ENCODE measurements at regions not wholly inside any gene's neighbourhood (a gene's known extent, or its start where the extent isn't known, plus 50 kb on each side); places are given as distances from the start of the nearest gene placed in this dataset.

GRCh38 chr1:56115701-56116100 lies 463.7 kb downstream of the PLPP3 start:
- Histone ChIP-seq H3K36me3 (ENCODE audit: low read depth, missing control alignments) (no peaks in the 10 kb centered on the region), H3K9me3 (no peaks in the 10 kb centered on the region), H3K27me3 (no peaks in the 10 kb centered on the region), H3K4me3 (no peak overlapping the region), H3K4me1 (no peaks in the 10 kb centered on the region), H3K27ac (no peak overlapping the region)
- DNase-seq: peak; percentile 60
- intact Hi-C loops (cut with DNase I; ENCODE audit: low total_unique reads): no loop called here
- TF ChIP-seq POLR2A (IDR thresholded peaks at IDR 0.05) (no peak), CTCF (IDR thresholded peaks at IDR 0.05) (no peak)
- 84 to 86% methylated on average over 3 of the region's 3 CpGs for WGBS, 2 donors

GRCh38 chr1:56113679-56114078 lies 465.7 kb downstream of the PLPP3 start:
- Histone ChIP-seq H3K27me3 (no peaks in the 10 kb centered on the region), H3K4me3 (no peak overlapping the region), H3K27ac (no peak overlapping the region), H3K4me1 (no peaks in the 10 kb centered on the region), H3K36me3 (ENCODE audit: low read depth, missing control alignments) (no peaks in the 10 kb centered on the region), H3K9me3 (no peaks in the 10 kb centered on the region)
- DNase-seq: no peak
- TF ChIP-seq POLR2A (IDR thresholded peaks at IDR 0.05) (no peak), CTCF (IDR thresholded peaks at IDR 0.05) (no peak)
- intact Hi-C loops (cut with DNase I; ENCODE audit: low total_unique reads): no loop called here
- WGBS, 2 donors: 58 to 62% methylated on average over 3 of the region's 3 CpGs

- no peak for TF ChIP-seq POLR2A (IDR thresholded peaks at IDR 0.05)
- no peak for TF ChIP-seq CTCF (IDR thresholded peaks at IDR 0.05)
- no peaks in the 10 kb centered on the region for H3K36me3 ChIP-seq (ENCODE audit: low read depth, missing control alignments)
- no peaks in the 10 kb centered on the region for H3K9me3 ChIP-seq
- H3K4me1 ChIP-seq: no peaks in the 10 kb centered on the region
- DNase-seq: no peak
- H3K27ac ChIP-seq: no peak overlapping the region
- H3K27me3 ChIP-seq: no peaks in the 10 kb centered on the region
- H3K4me3 ChIP-seq: no peak overlapping the region
- intact Hi-C loops (cut with DNase I; ENCODE audit: low total_unique reads): no loop called here
These were observed 472.1 kb downstream of the PLPP3 start for GRCh38 chr1:56107275-56107638.

- intact Hi-C loops (cut with DNase I; ENCODE audit: low total_unique reads): no loop called here
- no peak overlapping the region for H3K27ac ChIP-seq
- H3K4me1 ChIP-seq: no peaks in the 10 kb centered on the region
- H3K4me3 ChIP-seq: no peak overlapping the region
- 93% methylated on average over 2 of the region's 2 CpGs for WGBS, 2 donors
- no peaks in the 10 kb centered on the region for H3K36me3 ChIP-seq (ENCODE audit: low read depth, missing control alignments)
- TF ChIP-seq POLR2A (IDR thresholded peaks at IDR 0.05): no peak
- TF ChIP-seq CTCF (IDR thresholded peaks at IDR 0.05): no peak
- no peak for DNase-seq
- no peaks in the 10 kb centered on the region for H3K27me3 ChIP-seq
- no peaks in the 10 kb centered on the region for H3K9me3 ChIP-seq
These were observed 472.7 kb downstream of the PLPP3 start for GRCh38 chr1:56106531-56107274.

GRCh38 chr1:56105397-56105796 lies 474.0 kb downstream of the PLPP3 start:
- WGBS, 2 donors: 79 to 88% methylated on average over 3 of the region's 3 CpGs
- H3K36me3 ChIP-seq (ENCODE audit: low read depth, missing control alignments): no peaks in the 10 kb centered on the region
- TF ChIP-seq CTCF (IDR thresholded peaks at IDR 0.05): no peak
- no peak for TF ChIP-seq POLR2A (IDR thresholded peaks at IDR 0.05)
- no peaks in the 10 kb centered on the region for H3K27me3 ChIP-seq
- intact Hi-C loops (cut with DNase I; ENCODE audit: low total_unique reads): no loop called here
- DNase-seq: no peak
- H3K4me3 ChIP-seq: no peak overlapping the region
- H3K4me1 ChIP-seq: no peaks in the 10 kb centered on the region
- no peaks in the 10 kb centered on the region for H3K9me3 ChIP-seq
- H3K27ac ChIP-seq: no peak overlapping the region

Measured in testis (tissue), 2 donors.